ENCODE measurements at regions not wholly inside any gene's neighbourhood (a gene's known extent, or its start where the extent isn't known, plus 50 kb on each side); places are given as distances from the start of the nearest gene placed in this dataset.

DNA sequence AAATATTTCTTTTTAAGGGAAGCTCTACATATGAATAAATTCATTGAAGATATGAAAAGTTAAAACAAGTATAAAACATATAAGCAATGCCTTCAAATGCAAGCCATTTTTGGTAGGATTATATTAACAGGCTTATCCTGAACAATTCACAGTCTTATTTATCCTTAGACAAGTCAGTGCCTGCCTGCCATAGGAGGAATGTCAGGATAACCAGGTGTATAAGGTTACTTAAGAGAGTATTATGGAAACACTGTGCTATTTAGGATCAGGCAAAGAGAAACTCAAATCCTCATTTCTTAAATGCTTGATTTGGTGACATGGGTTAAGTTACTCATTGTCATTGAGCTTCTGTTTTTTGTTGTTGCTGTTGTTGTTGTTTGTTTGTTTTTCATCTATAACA is 2029.9 kb upstream of the AGA start:
- H3K9me3 ChIP-seq (ENCODE audit: severe bottlenecking): peaks cover 3% of the 10 kb centered on the region

GRCh38 chr4:179478608-179479007 is 2036.4 kb upstream of the AGA start:
- no peak for DNase-seq
- H3K27ac ChIP-seq: no peak overlapping the region
- no peak for TF ChIP-seq CTCF (IDR thresholded peaks at IDR 0.05; ENCODE audit: low read depth, low read length)
- H3K9me3 ChIP-seq (ENCODE audit: severe bottlenecking): peaks cover 5% of the 10 kb centered on the region
- no peak overlapping the region for H3K4me3 ChIP-seq (ENCODE audit: low read depth, low read length)
- no peaks in the 10 kb centered on the region for H3K36me3 ChIP-seq
- H3K27me3 ChIP-seq (ENCODE audit: insufficient read depth, low read depth, severe bottlenecking): peaks cover 65% of the 10 kb centered on the region

More for the DNA sequence above, 2029.9 kb upstream of the AGA start:
- Histone ChIP-seq H3K4me3 (ENCODE audit: low read depth, low read length) (no peak overlapping the region), H3K36me3 (no peaks in the 10 kb centered on the region), H3K27me3 (ENCODE audit: insufficient read depth, low read depth, severe bottlenecking) (peaks cover 59% of the 10 kb centered on the region), H3K27ac (no peak overlapping the region)
- DNase-seq: no peak
- TF ChIP-seq CTCF (IDR thresholded peaks at IDR 0.05; ENCODE audit: low read depth, low read length): no peak

GRCh38 chr4:179485781-179486180 is 2043.5 kb upstream of the AGA start:
- peaks cover 82% of the 10 kb centered on the region for H3K27me3 ChIP-seq (ENCODE audit: insufficient read depth, low read depth, severe bottlenecking)
- no peak overlapping the region for H3K27ac ChIP-seq
- no peaks in the 10 kb centered on the region for H3K36me3 ChIP-seq
- H3K9me3 ChIP-seq (ENCODE audit: severe bottlenecking): peaks cover 3% of the 10 kb centered on the region
- no peak for DNase-seq
- TF ChIP-seq CTCF (IDR thresholded peaks at IDR 0.05; ENCODE audit: low read depth, low read length): no peak
- H3K4me3 ChIP-seq (ENCODE audit: low read depth, low read length): no peak overlapping the region

DNA sequence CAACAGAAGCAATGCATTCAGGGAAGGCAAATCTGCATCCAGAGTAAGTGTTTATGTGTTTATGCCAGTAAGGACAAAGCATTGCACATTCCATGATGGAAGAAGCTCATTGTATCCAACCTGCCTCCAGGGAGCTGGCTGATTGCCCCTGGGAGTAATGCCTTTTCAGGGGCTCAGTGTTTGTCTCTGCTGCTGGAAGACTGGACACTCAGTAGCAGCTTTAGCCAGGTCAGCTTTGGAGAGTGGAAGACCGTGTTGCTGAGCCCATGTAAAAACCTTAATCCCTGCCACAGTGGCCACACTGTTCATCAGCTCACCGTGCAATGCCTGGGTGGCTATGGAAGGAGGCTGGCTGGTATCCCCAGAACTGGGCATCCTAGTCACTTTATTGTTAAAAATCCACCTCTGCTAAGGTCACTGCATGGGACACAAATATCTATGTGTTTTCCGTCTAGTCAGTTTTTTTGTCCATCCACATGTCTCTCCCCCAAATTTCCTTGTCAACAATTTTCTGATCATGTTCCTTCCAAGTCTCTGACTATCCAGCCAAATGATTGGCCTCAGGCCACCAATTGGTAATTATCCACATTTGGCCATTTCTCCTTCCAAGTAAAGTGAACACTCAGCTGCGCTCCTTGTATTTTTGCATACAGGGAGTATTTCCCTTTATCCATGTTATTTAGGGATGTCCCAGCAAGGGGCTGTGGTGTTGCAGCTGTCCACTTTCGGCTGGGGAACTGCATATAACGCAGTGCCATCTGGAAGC is 2044.5 kb upstream of the AGA start:
- no peak for DNase-seq
- Histone ChIP-seq H3K36me3 (no peaks in the 10 kb centered on the region), H3K9me3 (ENCODE audit: severe bottlenecking) (peaks cover 3% of the 10 kb centered on the region), H3K27ac (no peak overlapping the region), H3K4me3 (ENCODE audit: low read depth, low read length) (no peak overlapping the region), H3K27me3 (ENCODE audit: insufficient read depth, low read depth, severe bottlenecking) (peaks cover 80% of the 10 kb centered on the region)
- TF ChIP-seq CTCF (IDR thresholded peaks at IDR 0.05; ENCODE audit: low read depth, low read length): no peak

DNA sequence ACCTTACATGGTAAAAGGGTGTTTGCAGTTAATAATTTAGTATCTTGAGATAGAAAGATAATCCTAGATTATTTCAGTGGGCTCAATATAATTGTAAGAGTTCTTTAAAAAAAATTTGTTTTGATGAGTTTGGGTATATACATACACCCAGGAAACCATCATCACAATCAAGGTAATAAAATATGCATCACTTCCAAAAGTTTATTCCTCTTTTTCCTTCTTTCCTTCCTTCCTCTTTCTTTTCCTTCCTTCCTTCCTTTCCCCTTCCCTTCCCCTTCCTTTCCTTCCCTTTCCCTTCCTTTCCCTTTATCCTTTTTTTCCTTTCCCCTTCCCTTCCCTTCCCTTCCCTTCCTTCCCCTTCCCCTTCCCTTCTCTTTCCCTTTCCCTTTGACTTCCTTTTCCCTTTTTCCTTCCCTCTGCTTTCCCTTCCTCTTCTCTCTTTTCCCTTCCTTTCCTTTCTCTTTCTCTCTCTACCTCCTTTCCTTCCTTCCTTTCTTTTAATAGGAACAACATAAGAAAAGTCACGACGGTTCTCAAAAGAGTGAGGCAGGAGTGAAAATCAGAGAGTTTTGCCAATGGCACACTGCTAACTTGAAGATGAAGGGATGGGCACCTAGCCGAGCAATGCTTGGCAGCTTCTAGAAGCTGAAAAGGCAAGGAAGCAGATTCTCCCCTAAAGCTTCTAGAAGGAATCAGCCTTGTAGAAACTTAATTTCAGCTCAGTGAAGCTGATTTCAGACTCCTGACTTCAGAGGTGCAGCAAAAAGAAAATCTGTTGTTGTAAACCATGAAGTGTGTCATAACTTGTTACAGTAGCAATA is 2050.2 kb upstream of the AGA start:
- no peak for TF ChIP-seq CTCF (IDR thresholded peaks at IDR 0.05; ENCODE audit: low read depth, low read length)
- Histone ChIP-seq H3K9me3 (ENCODE audit: severe bottlenecking) (peaks cover under 1% of the 10 kb centered on the region), H3K27me3 (ENCODE audit: insufficient read depth, low read depth, severe bottlenecking) (peaks cover 79% of the 10 kb centered on the region), H3K4me3 (ENCODE audit: low read depth, low read length) (no peak overlapping the region), H3K27ac (no peak overlapping the region), H3K36me3 (no peaks in the 10 kb centered on the region)
- no peak for DNase-seq
